Activated CD8-positive, alpha-beta T cell treated with anti-CD3 and anti-CD28 coated beads for 36 hours (primary cell): ENCODE measurements at regions not wholly inside any gene's neighbourhood (a gene's known extent, or its start where the extent isn't known, plus 50 kb on each side); places are given as distances from the start of the nearest gene placed in this dataset.

Experiments
- ATAC-seq: fragments of 200-7000 bp; cut with Tn5 transposase; one replicate; pipeline ENCODE4 v1.10.0; 2021; ENCODE audit warnings: mild to moderate bottlenecking, moderate library complexity
- CTCF ChIA-PET: fragments of 350-600 bp; sonication (Branson Sonifier 250); formaldehyde crosslinking; loops from one replicate; lab custom pipeline; 2021; ENCODE audit warnings: antibody characterized with exemption; lab: Charles Lee
- POLR2A ChIA-PET: fragments of 350-600 bp; sonication (Branson Sonifier 250); formaldehyde crosslinking; loops from one replicate; lab custom pipeline; 2021; ENCODE audit warnings: antibody characterized with exemption; lab: Charles Lee
- DNase-seq: peaks from one replicate; pipeline ENCODE4 v3.0.0-alpha.2; 2020
- H3K27ac Mint-ChIP-seq: one replicate; pipeline ENCODE4 v1.8.0; 2021; ENCODE audit warnings: mild to moderate bottlenecking, mixed read lengths
- H3K27me3 Mint-ChIP-seq: one replicate; pipeline ENCODE4 v1.8.0; 2021; ENCODE audit warnings: mixed read lengths
- H3K36me3 Mint-ChIP-seq: one replicate; pipeline ENCODE4 v1.8.0; 2021; ENCODE audit warnings: low read depth, mixed read lengths
- H3K4me1 Mint-ChIP-seq: one replicate; pipeline ENCODE4 v1.8.0; 2021; ENCODE audit warnings: low read depth, mixed read lengths
- H3K4me3 Mint-ChIP-seq: one replicate; pipeline ENCODE4 v1.8.0; 2021; ENCODE audit warnings: mild to moderate bottlenecking, moderate library complexity, mixed read lengths
- H3K9me3 Mint-ChIP-seq: one replicate; pipeline ENCODE4 v1.8.0; 2021; ENCODE audit warnings: mixed read lengths
- CTCF ChIP-seq: fragments of 200-600 bp; IDR thresholded peaks from one replicate; pipeline ENCODE4 v1.8.0; 2022; ENCODE audit warnings: antibody characterized with exemption, mild to moderate bottlenecking
- intact Hi-C: fragments of 100-400 bp; cut with micrococcal nuclease; formaldehyde crosslinking; loops from one replicate; pipeline ENCODE4 v1.10.0; 2022

- intact Hi-C loops = no loop called here
- no peak overlapping the region for H3K4me3 Mint-ChIP-seq
- ChIA-PET POLR2A (no interaction called here), CTCF (no interaction called here)
- no peak for DNase-seq
- no peak for ATAC-seq
- no peak overlapping the region for H3K27ac Mint-ChIP-seq
- H3K27me3 Mint-ChIP-seq = no peaks in the 10 kb centered on the region
- H3K4me1 Mint-ChIP-seq = no peaks in the 10 kb centered on the region
- no peak for TF ChIP-seq CTCF
- no peaks in the 10 kb centered on the region for H3K36me3 Mint-ChIP-seq
- H3K9me3 Mint-ChIP-seq = peaks cover 7% of the 10 kb centered on the region
Observed at GRCh38 chr4:31026256-31026655, 306.1 kb downstream of the PCDH7 start.

GRCh38 chr4:31034550-31034949 lies 314.4 kb downstream of the PCDH7 start:
- no peak for TF ChIP-seq CTCF
- H3K4me3 Mint-ChIP-seq = no peak overlapping the region
- H3K36me3 Mint-ChIP-seq = no peaks in the 10 kb centered on the region
- no peak overlapping the region for H3K27ac Mint-ChIP-seq
- H3K9me3 Mint-ChIP-seq = peaks cover 9% of the 10 kb centered on the region
- no peaks in the 10 kb centered on the region for H3K4me1 Mint-ChIP-seq
- intact Hi-C loops = no loop called here
- ChIA-PET CTCF (no interaction called here), POLR2A (no interaction called here)
- ATAC-seq (no peak), DNase-seq (no peak)
- H3K27me3 Mint-ChIP-seq = no peaks in the 10 kb centered on the region

- no peak for TF ChIP-seq CTCF
- POLR2A ChIA-PET = no interaction called here
- DNase-seq (no peak), ATAC-seq (no peak)
- no peaks in the 10 kb centered on the region for H3K36me3 Mint-ChIP-seq
- no peak overlapping the region for H3K4me3 Mint-ChIP-seq
- H3K27me3 Mint-ChIP-seq = no peaks in the 10 kb centered on the region
- intact Hi-C loops = no loop called here
- no peaks in the 10 kb centered on the region for H3K4me1 Mint-ChIP-seq
- CTCF ChIA-PET = no interaction called here
- peaks cover 8% of the 10 kb centered on the region for H3K9me3 Mint-ChIP-seq
- no peak overlapping the region for H3K27ac Mint-ChIP-seq
Observed at GRCh38 chr4:31035761-31036160, 315.6 kb downstream of the PCDH7 start.

- POLR2A ChIA-PET = no interaction called here
- intact Hi-C loops = no loop called here
- CTCF ChIA-PET = no interaction called here
- no peak for DNase-seq
- Mint-ChIP-seq H3K9me3 (peaks cover 4% of the 10 kb centered on the region), H3K27me3 (no peaks in the 10 kb centered on the region), H3K4me3 (no peak overlapping the region), H3K36me3 (no peaks in the 10 kb centered on the region), H3K4me1 (no peaks in the 10 kb centered on the region), H3K27ac (no peak overlapping the region)
- no peak for ATAC-seq
- TF ChIP-seq CTCF = no peak
Observed at GRCh38 chr4:31037703-31038102, 317.5 kb downstream of the PCDH7 start.

GRCh38 chr4:31039382-31039781 lies 319.2 kb downstream of the PCDH7 start:
- intact Hi-C loops = no loop called here
- ATAC-seq (no peak), DNase-seq (no peak)
- Mint-ChIP-seq H3K4me1 (no peaks in the 10 kb centered on the region), H3K4me3 (no peak overlapping the region), H3K27ac (no peak overlapping the region), H3K36me3 (no peaks in the 10 kb centered on the region), H3K27me3 (no peaks in the 10 kb centered on the region), H3K9me3 (peaks cover 3% of the 10 kb centered on the region)
- ChIA-PET POLR2A (no interaction called here), CTCF (no interaction called here)
- no peak for TF ChIP-seq CTCF
